ENCODE measurements at regions not wholly inside any gene's neighbourhood (a gene's known extent, or its start where the extent isn't known, plus 50 kb on each side); places are given as distances from the start of the nearest gene placed in this dataset.

- TF ChIP-seq SP1 (IDR thresholded peaks at IDR 0.05; ENCODE audit: low read depth, low read length) (no peak), POLR2A (IDR thresholded peaks at IDR 0.05; ENCODE audit: control extremely low read depth in 1 of 2, low read depth in 2 of 2, low read length in 2 of 2) (no peak), CTCF (IDR thresholded peaks at IDR 0.05; ENCODE audit: control extremely low read depth in 1 of 3, insufficient read depth in 1 of 3, low read depth in 1 of 3, low read length in 3 of 3) (no peak), EZH2 (IDR thresholded peaks at IDR 0.05; ENCODE audit: low read depth, low read length, severe bottlenecking) (no peak), TCF12 (IDR thresholded peaks at IDR 0.05; ENCODE audit: low read depth, low read length) (no peak), CHD2 (IDR thresholded peaks at IDR 0.05; ENCODE audit: low read length) (no peak), SIN3A (conservative IDR thresholded peaks at IDR 0.05 in 1 of 2, IDR thresholded peaks at IDR 0.05 in 1 of 2; ENCODE audit: low read depth in 1 of 2, low read length in 2 of 2) (no peak)
Observed at GRCh38 chr9:87097238-87097637, 149.9 kb upstream of the GAS1 start.
